GM12878 (cell line): ENCODE measurements at regions not wholly inside any gene's neighbourhood (a gene's known extent, or its start where the extent isn't known, plus 50 kb on each side); places are given as distances from the start of the nearest gene placed in this dataset.

ENCODE experiments used
- ATAC-seq: fragments of 200-7000 bp; cut with Tn5 transposase; 3 replicates; pipeline ENCODE4 v1.9.1; 2020; ENCODE audit warnings: mild to moderate bottlenecking, moderate library complexity
- BruUV-seq: library from RNA; stranded (reverse); fragments of 400-500 nt; replicated peaks from 2 replicates; lab custom pipeline; 2021; lab: Mats Ljungman, UMichigan
- CTCF ChIA-PET: fragments of 300-600 bp; sonication (Branson Sonifier 250); formaldehyde crosslinking; extraction: SDS; loops from one replicate; lab custom pipeline; 2021; ENCODE audit warnings: inconsistent platforms; lab: Yijun Ruan, JAX
- POLR2A ChIA-PET: fragments of 350-600 bp; formaldehyde crosslinking; extraction: SDS; loops from one replicate; lab custom pipeline; 2021; ENCODE audit warnings: inconsistent platforms; lab: Charles Lee
- RAD21 ChIA-PET: fragments of 300-600 bp; sonication (Branson Sonifier 250); formaldehyde crosslinking; loops from one replicate; lab custom pipeline; 2023; ENCODE audit warnings: antibody characterized with exemption; ENCODE audit not compliant: unreplicated experiment; lab: Charles Lee
- SMC1A ChIA-PET: fragments of 300-600 bp; sonication (Branson Sonifier 250); formaldehyde crosslinking; loops from one replicate; lab custom pipeline; 2023; ENCODE audit not compliant: unreplicated experiment, uncharacterized antibody; lab: Charles Lee
- DNase-seq: peaks from one replicate; pipeline ENCODE4 v3.0.0-alpha.2; 2011; ENCODE audit warnings: low read depth, low spot score
- FAIRE-seq: peaks from 3 replicates; lab custom pipeline; 2011; peaks lifted over from hg19 to GRCh38; lab: Jason Lieb, UNC
- H2AFZ ChIP-seq: 2 replicates; pipeline ENCODE4 v1.6.0; 2011; ENCODE audit warnings: low read depth, low read length, control low read depth; ENCODE audit not compliant: control insufficient read depth
- H3K27ac ChIP-seq: 2 replicates; pipeline ENCODE4 v1.5.1; 2011; ENCODE audit warnings: control low read depth; ENCODE audit not compliant: control insufficient read depth, insufficient read depth
- H3K27me3 ChIP-seq, 2 experiments: replicated peaks in 1 of 2; 2 replicates each; pipeline versions ENCODE4 v1.6.0 to v1.6.1; 2011; ENCODE audit warnings: low read length in 1 of 2; ENCODE audit not compliant: control insufficient read depth in 2 of 2, insufficient read depth in 2 of 2
- H3K36me3 ChIP-seq, 2 experiments: 2 replicates each; pipeline ENCODE4 v1.5.1; 2011; ENCODE audit warnings: low read length in 1 of 2; ENCODE audit not compliant: control insufficient read depth in 2 of 2, insufficient read depth in 2 of 2
- H3K4me1 ChIP-seq: 2 replicates; pipeline ENCODE4 v1.6.1; 2011; ENCODE audit warnings: mild to moderate bottlenecking, low read length, moderate library complexity, mixed read lengths; ENCODE audit not compliant: control insufficient read depth, insufficient read depth
- H3K4me2 ChIP-seq: 2 replicates; pipeline ENCODE4 v1.6.0; 2011; ENCODE audit warnings: control low read depth; ENCODE audit not compliant: control insufficient read depth, insufficient read depth
- H3K4me3 ChIP-seq: fragments of 200-600 bp; sonication (generic); 2 replicates; pipeline ENCODE4 v1.5.1; 2016
- H3K79me2 ChIP-seq: 2 replicates; pipeline ENCODE4 v1.6.0; 2011; ENCODE audit warnings: low read length; ENCODE audit not compliant: control insufficient read depth, insufficient read depth
- H3K9ac ChIP-seq: 2 replicates; pipeline ENCODE4 v1.8.0; 2011; ENCODE audit warnings: low read length, control low read depth, mixed read lengths; ENCODE audit not compliant: control insufficient read depth, insufficient read depth
- H3K9me3 ChIP-seq: replicated peaks from 3 replicates; pipeline ENCODE4 v1.5.1; 2011; ENCODE audit warnings: mild to moderate bottlenecking, low read length; ENCODE audit not compliant: control insufficient read depth, insufficient read depth
- H4K20me1 ChIP-seq: 2 replicates; pipeline ENCODE4 v1.6.0; 2011; ENCODE audit not compliant: control insufficient read depth, insufficient read depth
- EP300 ChIP-seq, 2 experiments: fragments of 150-350 bp in 1 of 2; IDR thresholded peaks; 2 replicates each; pipeline ENCODE4 v1.6.1; 2011 to 2012; ENCODE audit warnings: low read depth in 2 of 2, low read length in 2 of 2, borderline replicate concordance in 1 of 2, improper control_type of control experiment in 1 of 2, inconsistent platforms in 1 of 2; ENCODE audit not compliant: control insufficient read depth in 1 of 2
- EZH2 ChIP-seq: IDR thresholded peaks from 2 replicates; pipeline ENCODE4 v1.6.1; 2012; ENCODE audit warnings: low read depth, mild to moderate bottlenecking, control low read depth, inconsistent platforms, low read length, borderline replicate concordance; ENCODE audit not compliant: control insufficient read depth
- FOS ChIP-seq: IDR thresholded peaks from 3 replicates; pipeline ENCODE4 v1.6.1; 2011; ENCODE audit warnings: borderline replicate concordance; ENCODE audit not compliant: insufficient read length; ENCODE audit errors: extremely low read depth
- HDAC2 ChIP-seq: fragments of 200-600 bp; sonication (generic); IDR thresholded peaks from 2 replicates; pipeline ENCODE4 v1.6.1; 2017
- PAX8 ChIP-seq: fragments of 450-650 bp; IDR thresholded peaks from 2 replicates; pipeline ENCODE4 v1.6.1; 2017; ENCODE audit warnings: mild to moderate bottlenecking, moderate library complexity
- PML ChIP-seq: IDR thresholded peaks from 2 replicates; pipeline ENCODE4 v1.6.1; 2012; ENCODE audit warnings: low read length, inconsistent platforms
- RAD21 ChIP-seq: IDR thresholded peaks from 2 replicates; pipeline ENCODE4 v1.6.1; 2011; ENCODE audit warnings: mild to moderate bottlenecking, low read depth, low read length, moderate library complexity; ENCODE audit not compliant: insufficient read depth
- RUNX3 ChIP-seq: IDR thresholded peaks from 2 replicates; pipeline ENCODE4 v1.6.1; 2012; ENCODE audit warnings: low read length, inconsistent platforms
- SREBF2 ChIP-seq: IDR thresholded peaks from 2 replicates; pipeline ENCODE4 v1.6.1; 2012; ENCODE audit warnings: mild to moderate bottlenecking, low read length
- WRNIP1 ChIP-seq: IDR thresholded peaks from 2 replicates; pipeline ENCODE4 v1.6.1; 2011; ENCODE audit warnings: low read depth, low read length, improper control_type of control experiment, borderline replicate concordance
- WGBS: methylation state at CpG from one replicate; pipeline ENCODE4 v1.1.6; 2016; ENCODE audit warnings: low lambda C conversion rate; ENCODE audit not compliant: insufficient replicate concordance, insufficient coverage; ENCODE audit errors: missing lambda C conversion rate; 5-methylcytosine and 5-hydroxymethylcytosine counted together
- in situ Hi-C: fragments of 300-500 bp; cut with MboI; formaldehyde crosslinking; loops from 9 replicates; pipeline ENCODE4 v1.14.3; 2018; ENCODE audit warnings: mixed read lengths
- intact Hi-C: fragments of 100-400 bp; cut with micrococcal nuclease; formaldehyde crosslinking; loops from one replicate; pipeline ENCODE4 v1.14.2; 2022; ENCODE audit not compliant: unreplicated experiment
- TF ChIP-seq, protein P1 (sequence below): fragments of 450-650 bp; IDR thresholded peaks from 2 replicates; pipeline ENCODE4 v1.6.1; 2016; ENCODE audit warnings: mild to moderate bottlenecking

DNA sequence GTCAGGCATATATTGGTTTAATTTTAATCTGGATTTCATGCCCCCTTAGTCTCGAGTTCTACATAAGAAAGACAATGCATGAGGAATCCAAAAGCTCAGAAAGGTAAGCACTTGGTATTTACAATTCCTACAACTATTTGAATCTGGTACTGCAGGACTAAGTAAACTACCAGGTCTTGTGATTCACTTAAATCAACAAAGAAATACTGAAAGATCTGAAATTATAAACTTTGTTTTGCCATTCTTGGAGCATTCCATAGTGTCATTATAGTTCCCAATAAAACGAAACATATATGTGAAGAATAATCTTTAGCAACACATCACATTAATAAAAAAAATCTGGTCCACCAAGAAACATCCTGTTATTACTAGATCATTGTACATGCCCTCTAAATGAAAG, 482.3 kb downstream of the ANKRD50 start:
- no peaks in the 10 kb centered on the region for H4K20me1 ChIP-seq
- RAD21 ChIA-PET: no interaction called here
- SMC1A ChIA-PET: interaction anchor here (1.3 kb wide), 1 partner anchor 10 kb away, joined by 4 read pairs; no protein-coding TSS in a partner anchor
- intact Hi-C loops: no loop called here
- H3K4me3 ChIP-seq: no peak overlapping the region
- DNase-seq (no peak), ATAC-seq (no peak), FAIRE-seq (no peak)
- CTCF ChIA-PET: no interaction called here
- in situ Hi-C loops: no loop called here
- H3K9ac ChIP-seq: no peak overlapping the region
- H3K27ac ChIP-seq: no peak overlapping the region
- BruUV-seq: no TSS peak
- POLR2A ChIA-PET: no interaction called here
- H3K4me2 ChIP-seq: no peak overlapping the region
- H3K4me1 ChIP-seq: no peaks in the 10 kb centered on the region
- no peaks in the 10 kb centered on the region for H3K79me2 ChIP-seq
- H2AFZ ChIP-seq: no peak overlapping the region
- TF ChIP-seq WRNIP1 (no peak), FOS (no peak), SREBF2 (no peak), HDAC2 (no peak), EP300 (IDR thresholded peaks at IDR 0.05; ENCODE audit: borderline replicate concordance in 1 of 2, control insufficient read depth in 1 of 2, low read depth in 2 of 2, low read length in 2 of 2) (no peak), RAD21 (no peak), EZH2 (no peak), PML (no peak), RUNX3 (no peak), PAX8 (no peak)
- TF ChIP-seq, protein P1, sequence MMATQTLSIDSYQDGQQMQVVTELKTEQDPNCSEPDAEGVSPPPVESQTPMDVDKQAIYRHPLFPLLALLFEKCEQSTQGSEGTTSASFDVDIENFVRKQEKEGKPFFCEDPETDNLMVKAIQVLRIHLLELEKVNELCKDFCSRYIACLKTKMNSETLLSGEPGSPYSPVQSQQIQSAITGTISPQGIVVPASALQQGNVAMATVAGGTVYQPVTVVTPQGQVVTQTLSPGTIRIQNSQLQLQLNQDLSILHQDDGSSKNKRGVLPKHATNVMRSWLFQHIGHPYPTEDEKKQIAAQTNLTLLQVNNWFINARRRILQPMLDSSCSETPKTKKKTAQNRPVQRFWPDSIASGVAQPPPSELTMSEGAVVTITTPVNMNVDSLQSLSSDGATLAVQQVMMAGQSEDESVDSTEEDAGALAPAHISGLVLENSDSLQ: no peak
- H3K9me3 ChIP-seq: no peaks in the 10 kb centered on the region
- 0% methylated on average over 2 of the region's 2 CpGs for WGBS
- no peaks in the 10 kb centered on the region for H3K27me3 ChIP-seq
- no peaks in the 10 kb centered on the region for H3K36me3 ChIP-seq
